PFSK-1 (cell line): ENCODE measurements at regions not wholly inside any gene's neighbourhood (a gene's known extent, or its start where the extent isn't known, plus 50 kb on each side); places are given as distances from the start of the nearest gene placed in this dataset.

ENCODE experiments used
- FOXP2 ChIP-seq: optimal IDR thresholded peaks from 2 replicates; pipeline ENCODE3; 2011; ENCODE audit warnings: borderline replicate concordance, control low read depth, inconsistent platforms; ENCODE audit not compliant: insufficient read depth; ENCODE audit errors: extremely low read length, extremely low read depth
- POLR2AphosphoS5 ChIP-seq: IDR thresholded peaks from 2 replicates; pipeline ENCODE4 v1.6.1; 2012; ENCODE audit warnings: low read depth, mild to moderate bottlenecking, control low read depth, low read length, moderate library complexity
- REST ChIP-seq, 2 experiments: IDR thresholded peaks; 2 replicates each; pipeline versions ENCODE4 v1.6.1 to v1.8.0; 2011 to 2012; ENCODE audit warnings: low read depth in 2 of 2, low read length in 2 of 2, control low read depth in 1 of 2, inconsistent platforms in 1 of 2, mild to moderate bottlenecking in 1 of 2, moderate library complexity in 1 of 2; ENCODE audit not compliant: insufficient read depth in 1 of 2
- SIN3A ChIP-seq: IDR thresholded peaks from 2 replicates; pipeline ENCODE4 v1.6.1; 2012; ENCODE audit warnings: mild to moderate bottlenecking, low read length, moderate library complexity, borderline replicate concordance; ENCODE audit not compliant: insufficient read depth
- TAF1 ChIP-seq: IDR thresholded peaks from 2 replicates; pipeline ENCODE4 v1.6.1; 2012; ENCODE audit warnings: low read length, control low read depth, borderline replicate concordance; ENCODE audit not compliant: insufficient read depth

GRCh38 chr3:145698250-145698649, 462.7 kb downstream of the PLOD2 start:
- TF ChIP-seq FOXP2: no peak
- TF ChIP-seq SIN3A: no peak
- TF ChIP-seq TAF1: no peak
- TF ChIP-seq REST (IDR thresholded peaks at IDR 0.05; ENCODE audit: insufficient read depth in 1 of 2, low read depth in 2 of 2, low read length in 2 of 2): no peak
- no peak for TF ChIP-seq POLR2AphosphoS5

GRCh38 chr3:145698749-145699148, 462.2 kb downstream of the PLOD2 start:
- TF ChIP-seq REST (IDR thresholded peaks at IDR 0.05; ENCODE audit: insufficient read depth in 1 of 2, low read depth in 2 of 2, low read length in 2 of 2): no peak

- TF ChIP-seq TAF1 (no peak), POLR2AphosphoS5 (no peak), SIN3A (no peak), FOXP2 (no peak), REST (IDR thresholded peaks at IDR 0.05; ENCODE audit: insufficient read depth in 1 of 2, low read depth in 2 of 2, low read length in 2 of 2) (no peak)
These were observed 457.0 kb downstream of the PLOD2 start for GRCh38 chr3:145704020-145704419.

GRCh38 chr3:145716519-145716918, 444.5 kb downstream of the PLOD2 start:
- TF ChIP-seq POLR2AphosphoS5 (no peak), TAF1 (no peak), REST (IDR thresholded peaks at IDR 0.05; ENCODE audit: insufficient read depth in 1 of 2, low read depth in 2 of 2, low read length in 2 of 2) (no peak), FOXP2 (no peak), SIN3A (no peak)

- TF ChIP-seq SIN3A: no peak
- TF ChIP-seq TAF1: no peak
- TF ChIP-seq POLR2AphosphoS5: no peak
- TF ChIP-seq FOXP2: no peak
- TF ChIP-seq REST (IDR thresholded peaks at IDR 0.05; ENCODE audit: insufficient read depth in 1 of 2, low read depth in 2 of 2, low read length in 2 of 2): no peak
These were observed 441.9 kb downstream of the PLOD2 start for GRCh38 chr3:145719114-145719513.
